Esophagus squamous epithelium (tissue), 4 donors: ENCODE measurements at regions not wholly inside any gene's neighbourhood (a gene's known extent, or its start where the extent isn't known, plus 50 kb on each side); places are given as distances from the start of the nearest gene placed in this dataset.

Experiments
- CTCF ChIP-seq, 6 experiments: fragments of 450-650 bp in 4 of 6; fragments of 200-600 bp in 2 of 6; sonication (generic) in 2 of 6; IDR thresholded peaks; one replicate each; pipeline ENCODE4 v1.5.1; 2016 to 2019; ENCODE audit warnings: antibody characterized with exemption in 6 of 6, mild to moderate bottlenecking in 4 of 6, moderate library complexity in 4 of 6
- POLR2A ChIP-seq, 4 donors: fragments of 450-650 bp; IDR thresholded peaks; one replicate each; pipeline ENCODE4 v1.6.1; 2017; ENCODE audit warnings: antibody characterized with exemption in 4 of 4, mild to moderate bottlenecking in 4 of 4, moderate library complexity in 3 of 4

GRCh38 chr17:55964191-55964590 is 189.1 kb upstream of the ANKFN1 start:
- TF ChIP-seq CTCF (IDR thresholded peaks at IDR 0.05) (no peak), POLR2A (IDR thresholded peaks at IDR 0.05) (no peak)
